B cell (primary cell): ENCODE measurements at regions not wholly inside any gene's neighbourhood (a gene's known extent, or its start where the extent isn't known, plus 50 kb on each side); places are given as distances from the start of the nearest gene placed in this dataset.

ENCODE experiments used
- ATAC-seq: fragments of 200-7000 bp; cut with Tn5 transposase; one replicate; pipeline ENCODE4 v1.10.0; 2021; ENCODE audit warnings: low read depth, mild to moderate bottlenecking, moderate number of reproducible peaks, moderate library complexity
- CTCF ChIA-PET: fragments of 350-600 bp; sonication (Branson Sonifier 250); formaldehyde crosslinking; loops from one replicate; lab custom pipeline; 2021; ENCODE audit warnings: antibody characterized with exemption, inconsistent platforms; lab: Charles Lee
- POLR2A ChIA-PET: fragments of 350-600 bp; sonication (Branson Sonifier 250); formaldehyde crosslinking; loops from one replicate; lab custom pipeline; 2021; ENCODE audit warnings: antibody characterized with exemption; lab: Charles Lee
- DNase-seq: peaks from one replicate; pipeline ENCODE4 v3.0.0; 2013
- H2AFZ ChIP-seq: 2 replicates; pipeline ENCODE4 v1.6.1; 2012; ENCODE audit warnings: mild to moderate bottlenecking, low read depth, low read length; ENCODE audit not compliant: insufficient read depth, poor library complexity, severe bottlenecking
- H3K27ac ChIP-seq, 2 donors: 1 replicate in 1 of 2; 2 replicates in 1 of 2; pipeline ENCODE4 v1.5.1; 2012 to 2013; ENCODE audit warnings: low read length in 2 of 2, mild to moderate bottlenecking in 2 of 2, moderate library complexity in 1 of 2
- H3K27me3 ChIP-seq, 4 experiments: fragments of 200-600 bp in 1 of 4; sonication (generic) in 1 of 4; replicated peaks in 1 of 4; 1 replicate in 2 of 4; 2 replicates in 2 of 4; pipeline versions ENCODE4 v1.6.1 to v1.7.0; 2013 to 2016; ENCODE audit warnings: low read length in 3 of 4, mild to moderate bottlenecking in 2 of 4, mixed read lengths in 1 of 4, moderate library complexity in 1 of 4; ENCODE audit not compliant: insufficient read depth in 4 of 4, control insufficient read depth in 3 of 4; ENCODE audit errors: control extremely low read depth in 1 of 4
- H3K36me3 ChIP-seq, 2 experiments: replicated peaks in 1 of 2; 1 replicate in 1 of 2; 2 replicates in 1 of 2; pipeline versions ENCODE4 v1.6.1 to v1.7.1; 2013; ENCODE audit warnings: low read length in 1 of 2; ENCODE audit not compliant: insufficient read depth in 2 of 2, control insufficient read depth in 1 of 2; ENCODE audit errors: control extremely low read depth in 1 of 2, extremely low read depth in 1 of 2
- H3K4me1 ChIP-seq, 2 donors: fragments of 200-600 bp in 1 of 2; sonication (generic) in 1 of 2; 1 replicate in 1 of 2; 2 replicates in 1 of 2; pipeline versions ENCODE4 v1.5.1 to v1.6.1; 2013 to 2017; ENCODE audit warnings: low read length in 2 of 2; ENCODE audit not compliant: control insufficient read depth in 2 of 2, insufficient read depth in 2 of 2
- H3K4me2 ChIP-seq: replicated peaks from 2 replicates; pipeline ENCODE3; 2012; ENCODE audit warnings: mild to moderate bottlenecking, low read depth, low read length; ENCODE audit not compliant: poor library complexity, severe bottlenecking
- H3K4me3 ChIP-seq, 5 experiments: fragments of 200-600 bp in 1 of 5; sonication (generic) in 1 of 5; 1 replicate in 3 of 5; 2 replicates in 2 of 5; pipeline versions ENCODE4 v1.5.1 to v1.7.0; 2011 to 2016; ENCODE audit warnings: low read length in 4 of 5, mild to moderate bottlenecking in 4 of 5, low read depth in 2 of 5, control low read depth in 1 of 5, moderate library complexity in 1 of 5; ENCODE audit not compliant: insufficient read depth in 1 of 5; ENCODE audit errors: control extremely low read depth in 1 of 5, extremely low read depth in 1 of 5
- H3K79me2 ChIP-seq: fragments of 200-600 bp; sonication (generic); one replicate; pipeline ENCODE4 v1.6.0; 2016; ENCODE audit warnings: low read length; ENCODE audit not compliant: control insufficient read depth, insufficient read depth
- H3K9ac ChIP-seq: fragments of 200-600 bp; sonication (generic); 2 replicates; pipeline ENCODE4 v1.6.1; 2017; ENCODE audit warnings: mild to moderate bottlenecking, low read length, moderate library complexity
- H3K9me3 ChIP-seq, 3 donors: one replicate each; pipeline versions ENCODE4 v1.6.1 to v1.7.1; 2013; ENCODE audit warnings: low read length in 2 of 3; ENCODE audit not compliant: control insufficient read depth in 2 of 3, insufficient read depth in 1 of 3; ENCODE audit errors: control extremely low read depth in 1 of 3
- H4K20me1 ChIP-seq: 2 replicates; pipeline ENCODE4 v1.6.0; 2012; ENCODE audit warnings: mild to moderate bottlenecking, low read length; ENCODE audit not compliant: insufficient read depth, control insufficient read depth, poor library complexity, severe bottlenecking
- H3K27ac Mint-ChIP-seq: one replicate; pipeline ENCODE4 v1.8.0; 2021; ENCODE audit warnings: mixed read lengths
- H3K27me3 Mint-ChIP-seq: one replicate; pipeline ENCODE4 v1.8.0; 2021; ENCODE audit warnings: mixed read lengths
- H3K4me1 Mint-ChIP-seq: one replicate; pipeline ENCODE4 v1.8.0; 2021; ENCODE audit warnings: mixed read lengths
- H3K4me3 Mint-ChIP-seq: one replicate; pipeline ENCODE4 v1.8.0; 2021; ENCODE audit warnings: mixed read lengths
- H3K9me3 Mint-ChIP-seq: one replicate; pipeline ENCODE4 v1.8.0; 2022; ENCODE audit warnings: mixed read lengths; ENCODE audit not compliant: insufficient read depth
- CTCF ChIP-seq: fragments of 200-600 bp; IDR thresholded peaks from one replicate; pipeline ENCODE4 v1.8.0; 2022; ENCODE audit warnings: antibody characterized with exemption, mild to moderate bottlenecking
- EZH2 ChIP-seq: IDR thresholded peaks from 2 replicates; pipeline ENCODE4 v1.6.1; 2012; ENCODE audit warnings: borderline replicate concordance, low read depth, mild to moderate bottlenecking, moderate library complexity, low read length; ENCODE audit not compliant: insufficient read depth, poor library complexity, severe bottlenecking
- WGBS: methylation state at CpG from one replicate; pipeline ENCODE4 v1.1.5; 2013; ENCODE audit warnings: missing lambda C conversion rate; ENCODE audit not compliant: insufficient coverage; 5-methylcytosine and 5-hydroxymethylcytosine counted together
- intact Hi-C: fragments of 100-400 bp; cut with micrococcal nuclease; formaldehyde crosslinking; loops from one replicate; pipeline ENCODE4 v1.10.0; 2022

GRCh38 chr5:58911270-58911669, 328.4 kb downstream of the RAB3C start:
- TF ChIP-seq CTCF: no peak
- TF ChIP-seq EZH2: no peak
- Histone ChIP-seq H3K9ac (no peak overlapping the region), H3K27me3 (peaks cover 0 to 4% (median 0%) of the 10 kb centered on the region in 4 experiments), H3K4me2 (no peak overlapping the region), H3K9me3 (peaks cover 0 to 4% (median 0%) of the 10 kb centered on the region in 3 donors), H2AFZ (no peak overlapping the region), H4K20me1 (no peaks in the 10 kb centered on the region), H3K36me3 (no peaks in the 10 kb centered on the region), H3K4me1 (no peaks in the 10 kb centered on the region), H3K79me2 (no peaks in the 10 kb centered on the region), H3K27ac (no peak overlapping the region), H3K4me3 (no peak overlapping the region)
- no peak overlapping the region for H3K27ac Mint-ChIP-seq
- POLR2A ChIA-PET: no interaction called here
- peaks cover 6% of the 10 kb centered on the region for H3K9me3 Mint-ChIP-seq
- WGBS: no CpG with 5 or more reads among the region's 7 CpGs
- H3K27me3 Mint-ChIP-seq: peaks cover 15% of the 10 kb centered on the region
- ATAC-seq: no peak
- no peak for DNase-seq
- H3K4me3 Mint-ChIP-seq: no peak overlapping the region
- H3K4me1 Mint-ChIP-seq: no peaks in the 10 kb centered on the region
- CTCF ChIA-PET: no interaction called here
- intact Hi-C loops: no loop called here

- H3K79me2 ChIP-seq: no peaks in the 10 kb centered on the region
- WGBS: no CpG with 5 or more reads among the region's 1 CpG
- H4K20me1 ChIP-seq: no peaks in the 10 kb centered on the region
- intact Hi-C loops: no loop called here
- DNase-seq (no peak), ATAC-seq (no peak)
- no peak overlapping the region for H3K27ac Mint-ChIP-seq
- ChIA-PET POLR2A (no interaction called here), CTCF (no interaction called here)
- TF ChIP-seq EZH2 (no peak), CTCF (no peak)
- no peaks in the 10 kb centered on the region for H3K4me1 Mint-ChIP-seq
- H2AFZ ChIP-seq: no peak overlapping the region
- H3K27me3 ChIP-seq: peaks cover 0 to under 1% (median 0%) of the 10 kb centered on the region in 4 experiments
- H3K9me3 ChIP-seq: peaks cover 0 to 3% (median 0%) of the 10 kb centered on the region in 3 donors
- peaks cover 6% of the 10 kb centered on the region for H3K9me3 Mint-ChIP-seq
- H3K4me1 ChIP-seq: no peaks in the 10 kb centered on the region
- no peak overlapping the region for H3K4me3 Mint-ChIP-seq
- peaks cover 20% of the 10 kb centered on the region for H3K27me3 Mint-ChIP-seq
- H3K4me2 ChIP-seq: no peak overlapping the region
- no peak overlapping the region for H3K4me3 ChIP-seq
- H3K27ac ChIP-seq: no peak overlapping the region
- H3K9ac ChIP-seq: no peak overlapping the region
- H3K36me3 ChIP-seq: no peaks in the 10 kb centered on the region
These were observed 329.2 kb downstream of the RAB3C start for GRCh38 chr5:58912116-58912515.
